HPDE6-E6E7 (cell line): ENCODE measurements at regions not wholly inside any gene's neighbourhood (a gene's known extent, or its start where the extent isn't known, plus 50 kb on each side); places are given as distances from the start of the nearest gene placed in this dataset.

Experiments
- DNase-seq: peaks from one replicate; pipeline ENCODE4 v3.0.0; 2011; ENCODE audit warnings: missing footprints; ENCODE audit errors: extremely low spot score

- DNase-seq = no peak
These were observed 261.8 kb upstream of the IGF1R start for GRCh38 chr15:98386561-98386960.

GRCh38 chr15:98387866-98388265 is 260.5 kb upstream of the IGF1R start:
- DNase-seq = no peak

- no peak for DNase-seq
These were observed 257.3 kb upstream of the IGF1R start for GRCh38 chr15:98390946-98391530.

GRCh38 chr15:98391568-98391967 is 256.8 kb upstream of the IGF1R start:
- DNase-seq = no peak

GRCh38 chr15:98393471-98393870 is 254.9 kb upstream of the IGF1R start:
- no peak for DNase-seq

- no peak for DNase-seq
These were observed 253.8 kb upstream of the IGF1R start for GRCh38 chr15:98394546-98394945.

- DNase-seq = no peak
These were observed 252.2 kb upstream of the IGF1R start for GRCh38 chr15:98395974-98396610.

- DNase-seq = no peak
These were observed 250.9 kb upstream of the IGF1R start for GRCh38 chr15:98397419-98397818.

- no peak for DNase-seq
These were observed 250.3 kb upstream of the IGF1R start for GRCh38 chr15:98398056-98398455.

- no peak for DNase-seq
These were observed 249.5 kb upstream of the IGF1R start for GRCh38 chr15:98398886-98399285.

GRCh38 chr15:98400120-98400519 is 248.2 kb upstream of the IGF1R start:
- no peak for DNase-seq

GRCh38 chr15:98401029-98401428 is 247.3 kb upstream of the IGF1R start:
- no peak for DNase-seq

- DNase-seq = no peak
These were observed 245.9 kb upstream of the IGF1R start for GRCh38 chr15:98402486-98402885.

- no peak for DNase-seq
These were observed 245.2 kb upstream of the IGF1R start for GRCh38 chr15:98403169-98403568.

GRCh38 chr15:98403569-98403968 is 244.8 kb upstream of the IGF1R start:
- DNase-seq = no peak

- DNase-seq = no peak
These were observed 243.3 kb upstream of the IGF1R start for GRCh38 chr15:98405013-98405412.

- no peak for DNase-seq
These were observed 240.1 kb upstream of the IGF1R start for GRCh38 chr15:98408231-98408630.

- no peak for DNase-seq
These were observed 238.0 kb upstream of the IGF1R start for GRCh38 chr15:98410328-98410727.

- DNase-seq = no peak
These were observed 235.5 kb upstream of the IGF1R start for GRCh38 chr15:98412852-98413251.

- no peak for DNase-seq
These were observed 234.3 kb upstream of the IGF1R start for GRCh38 chr15:98413933-98414546.

- no peak for DNase-seq
These were observed 232.0 kb upstream of the IGF1R start for GRCh38 chr15:98416222-98416855.

- no peak for DNase-seq
These were observed 231.0 kb upstream of the IGF1R start for GRCh38 chr15:98417346-98417745.

GRCh38 chr15:98418122-98418521 is 230.2 kb upstream of the IGF1R start:
- DNase-seq = no peak
